OCI-LY7 (cell line): ENCODE measurements at regions not wholly inside any gene's neighbourhood (a gene's known extent, or its start where the extent isn't known, plus 50 kb on each side); places are given as distances from the start of the nearest gene placed in this dataset.

Source experiments
- BruUV-seq: library from RNA; stranded (reverse); fragments of 400-500 nt; replicated peaks from 2 replicates; lab custom pipeline; 2021; lab: Mats Ljungman, UMichigan
- CTCF ChIA-PET: fragments of 300-600 bp; sonication (Branson Sonifier 250); formaldehyde crosslinking; loops from one replicate; lab custom pipeline; 2022; ENCODE audit warnings: antibody characterized with exemption; ENCODE audit not compliant: unreplicated experiment; lab: Charles Lee
- POLR2A ChIA-PET: fragments of 300-600 bp; sonication (Branson Sonifier 250); formaldehyde crosslinking; loops from one replicate; lab custom pipeline; 2022; ENCODE audit warnings: antibody characterized with exemption; lab: Charles Lee
- DNase-seq: peaks from one replicate; pipeline ENCODE4 v3.0.0-alpha.2; 2015; ENCODE audit warnings: low spot score
- H2AFZ ChIP-seq: fragments of 200-600 bp; sonication (generic), shearing (Covaris generic); 2 replicates; pipeline ENCODE4 v1.6.1; 2014; ENCODE audit warnings: mild to moderate bottlenecking, antibody characterized with exemption, low read length, moderate library complexity
- H3K27ac ChIP-seq: fragments of 200-600 bp; sonication (generic); 2 replicates; pipeline ENCODE4 v1.5.1; 2014; ENCODE audit warnings: mixed run types, low read depth, mild to moderate bottlenecking, moderate library complexity, low read length, inconsistent platforms; ENCODE audit not compliant: poor library complexity, severe bottlenecking
- H3K36me3 ChIP-seq: fragments of 200-600 bp; sonication (generic); 2 replicates; pipeline ENCODE4 v1.6.1; 2014; ENCODE audit warnings: mild to moderate bottlenecking, antibody characterized with exemption, low read length, moderate library complexity, mixed read lengths; ENCODE audit not compliant: insufficient read depth
- H3K4me1 ChIP-seq: fragments of 200-600 bp; sonication (generic); 2 replicates; pipeline ENCODE4 v1.5.1; 2014; ENCODE audit warnings: mild to moderate bottlenecking, low read length; ENCODE audit not compliant: insufficient read depth, poor library complexity, severe bottlenecking
- H3K4me2 ChIP-seq: fragments of 200-600 bp; sonication (generic); 2 replicates; pipeline ENCODE4 v1.6.1; 2014; ENCODE audit warnings: mild to moderate bottlenecking, low read length
- H3K4me3 ChIP-seq: fragments of 200-600 bp; sonication (generic); 2 replicates; pipeline ENCODE4 v1.5.1; 2014; ENCODE audit warnings: mild to moderate bottlenecking, low read depth, low read length; ENCODE audit not compliant: poor library complexity, severe bottlenecking
- H3K79me2 ChIP-seq: fragments of 200-600 bp; sonication (generic); 2 replicates; pipeline ENCODE4 v1.6.1; 2016; ENCODE audit warnings: low read depth, mild to moderate bottlenecking, low read length, moderate library complexity, mixed read lengths; ENCODE audit not compliant: insufficient read depth
- H3K9me2 ChIP-seq: fragments of 200-600 bp; sonication (generic); 2 replicates; pipeline ENCODE4 v1.6.1; 2016; ENCODE audit warnings: mild to moderate bottlenecking, low read length, mixed read lengths; ENCODE audit not compliant: insufficient read depth
- H3K9me3 ChIP-seq: fragments of 200-600 bp; sonication (generic); 2 replicates; pipeline ENCODE4 v1.6.1; 2014; ENCODE audit warnings: mild to moderate bottlenecking, mixed run types, low read length, mixed read lengths
- H4K20me1 ChIP-seq: fragments of 200-600 bp; sonication (generic); 2 replicates; pipeline ENCODE4 v1.6.1; 2014; ENCODE audit warnings: mild to moderate bottlenecking, antibody characterized with exemption, low read length, moderate library complexity, mixed read lengths; ENCODE audit not compliant: insufficient read depth
- CTCF ChIP-seq: fragments of 200-600 bp; sonication (generic); conservative IDR thresholded peaks from 2 replicates; pipeline ENCODE4 v1.5.1; 2014; ENCODE audit warnings: mild to moderate bottlenecking, antibody characterized with exemption, low read length, moderate library complexity, mixed read lengths
- EZH2phosphoT487 ChIP-seq: fragments of 200-600 bp; sonication (generic); IDR thresholded peaks from 2 replicates; pipeline ENCODE4 v1.6.1; 2018; ENCODE audit warnings: low read depth, borderline replicate concordance, mild to moderate bottlenecking, mixed run types, antibody characterized with exemption, low read length, moderate library complexity, mixed read lengths
- intact Hi-C: fragments of 100-400 bp; cut with micrococcal nuclease; formaldehyde crosslinking; loops from one replicate; pipeline ENCODE4 v1.10.0; 2022; ENCODE audit not compliant: unreplicated experiment

- Histone ChIP-seq H3K9me3 (no peaks in the 10 kb centered on the region), H4K20me1 (no peaks in the 10 kb centered on the region), H3K79me2 (no peaks in the 10 kb centered on the region), H3K4me2 (no peak overlapping the region), H3K9me2 (no peaks in the 10 kb centered on the region), H2AFZ (no peak overlapping the region), H3K27ac (no peak overlapping the region), H3K4me1 (no peaks in the 10 kb centered on the region), H3K36me3 (no peaks in the 10 kb centered on the region), H3K4me3 (no peak overlapping the region)
- POLR2A ChIA-PET, result interaction anchor here (0.9 kb wide), 1 partner anchor 39 kb away, joined by 3 read pairs; no protein-coding TSS in a partner anchor
- TF ChIP-seq CTCF (no peak), EZH2phosphoT487 (no peak)
- CTCF ChIA-PET, result no interaction called here
- no peak for DNase-seq
- intact Hi-C loops, result no loop called here
- BruUV-seq, result no TSS peak
These were observed 436.7 kb upstream of the LUZP2 start for GRCh38 chr11:24060125-24060524.

GRCh38 chr11:24064309-24064903 lies 432.4 kb upstream of the LUZP2 start:
- no peaks in the 10 kb centered on the region for H3K36me3 ChIP-seq
- ChIA-PET CTCF (no interaction called here), POLR2A (interaction anchor here (1.6 kb wide), 1 partner anchor 11 kb away, joined by 5 read pairs; no protein-coding TSS in a partner anchor)
- no peaks in the 10 kb centered on the region for H3K4me1 ChIP-seq
- no TSS peak for BruUV-seq
- intact Hi-C loops, result no loop called here
- H4K20me1 ChIP-seq, result no peaks in the 10 kb centered on the region
- no peaks in the 10 kb centered on the region for H3K9me3 ChIP-seq
- TF ChIP-seq CTCF (no peak), EZH2phosphoT487 (no peak)
- no peaks in the 10 kb centered on the region for H3K9me2 ChIP-seq
- no peak overlapping the region for H3K27ac ChIP-seq
- H3K4me3 ChIP-seq, result no peak overlapping the region
- DNase-seq, result no peak
- no peaks in the 10 kb centered on the region for H3K79me2 ChIP-seq
- no peak overlapping the region for H3K4me2 ChIP-seq
- no peak overlapping the region for H2AFZ ChIP-seq

GRCh38 chr11:24068197-24068596 lies 428.7 kb upstream of the LUZP2 start:
- CTCF ChIA-PET, result no interaction called here
- TF ChIP-seq CTCF, result no peak
- no peak for TF ChIP-seq EZH2phosphoT487

More at GRCh38 chr11:24068197-24068596, 428.7 kb upstream of the LUZP2 start:
- H3K4me3 ChIP-seq, result no peak overlapping the region
- no peaks in the 10 kb centered on the region for H3K36me3 ChIP-seq
- no peak for DNase-seq
- no peak overlapping the region for H2AFZ ChIP-seq
- H3K27ac ChIP-seq, result no peak overlapping the region
- intact Hi-C loops, result no loop called here
- no peaks in the 10 kb centered on the region for H3K9me2 ChIP-seq
- H3K4me1 ChIP-seq, result no peaks in the 10 kb centered on the region
- no peak overlapping the region for H3K4me2 ChIP-seq
- no TSS peak for BruUV-seq
- H3K79me2 ChIP-seq, result no peaks in the 10 kb centered on the region
- no peaks in the 10 kb centered on the region for H4K20me1 ChIP-seq
- POLR2A ChIA-PET, result interaction anchor here (0.7 kb wide), 1 partner anchor 95 kb away, joined by 4 read pairs; no protein-coding TSS in a partner anchor
- no peaks in the 10 kb centered on the region for H3K9me3 ChIP-seq
